ENCODE measurements at regions not wholly inside any gene's neighbourhood (a gene's known extent, or its start where the extent isn't known, plus 50 kb on each side); places are given as distances from the start of the nearest gene placed in this dataset.

DNA sequence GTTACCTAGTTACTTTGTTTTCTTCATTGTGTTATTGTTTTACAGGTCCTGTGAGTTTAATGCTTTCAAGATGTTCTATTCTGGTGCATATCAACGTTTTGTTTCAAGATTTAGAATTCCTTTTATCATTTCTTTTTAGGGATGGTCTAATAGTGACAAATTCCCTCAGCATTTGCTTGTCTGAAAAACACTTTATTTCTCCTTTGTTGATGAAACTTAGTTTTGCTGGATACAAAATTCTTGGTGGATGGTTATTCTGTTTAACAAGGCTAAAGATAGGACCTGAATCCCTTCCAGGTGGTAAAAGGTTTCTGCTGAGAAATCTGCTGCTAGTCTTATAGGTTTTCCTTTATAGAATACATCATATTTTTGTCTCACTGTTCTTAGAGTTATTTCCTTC lies 102.3 kb downstream of the RND3 start:
- intact Hi-C loops (cut with DNase I; ENCODE audit: low total_unique reads) = no loop called here
- TF ChIP-seq POLR2A (IDR thresholded peaks at IDR 0.05) (no peak), CTCF (IDR thresholded peaks at IDR 0.05) (no peak)
- no peak overlapping the region for H3K27ac ChIP-seq
- no peaks in the 10 kb centered on the region for H3K27me3 ChIP-seq
- DNase-seq = no peak
- no peak overlapping the region for H3K4me3 ChIP-seq
- no peaks in the 10 kb centered on the region for H3K4me1 ChIP-seq
- peaks cover 0 to 16% of the 10 kb centered on the region in 2 donors for H3K9me3 ChIP-seq
- H3K36me3 ChIP-seq = no peaks in the 10 kb centered on the region

DNA sequence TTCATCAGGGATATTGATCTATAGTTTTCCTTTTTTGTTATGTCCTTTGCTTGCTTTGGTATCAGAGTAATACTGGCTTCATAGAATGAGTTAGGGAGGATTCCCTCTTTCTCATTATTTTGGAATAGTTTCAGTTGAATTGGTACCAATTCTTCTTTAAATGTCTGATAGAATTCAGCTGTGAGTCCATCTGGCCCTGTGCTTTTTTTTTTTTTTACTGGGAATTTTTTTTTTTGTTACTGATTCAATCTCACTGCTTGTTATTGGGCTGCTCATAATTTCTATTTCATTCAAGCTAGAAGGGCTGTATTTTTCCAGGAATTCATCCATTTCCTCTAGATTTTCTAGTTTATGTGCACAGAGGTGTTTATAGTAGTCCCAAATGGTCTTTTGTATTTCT lies 103.9 kb downstream of the RND3 start:
- Histone ChIP-seq H3K4me1 (no peaks in the 10 kb centered on the region), H3K27me3 (no peaks in the 10 kb centered on the region), H3K4me3 (no peak overlapping the region), H3K36me3 (no peaks in the 10 kb centered on the region), H3K9me3 (peaks cover 0 to 16% of the 10 kb centered on the region in 2 donors), H3K27ac (no peak overlapping the region)
- intact Hi-C loops (cut with DNase I; ENCODE audit: low total_unique reads) = no loop called here
- no peak for TF ChIP-seq CTCF (IDR thresholded peaks at IDR 0.05)
- DNase-seq = no peak

GRCh38 chr2:150379166-150379565 lies 108.3 kb downstream of the RND3 start:
- no peaks in the 10 kb centered on the region for H3K4me1 ChIP-seq
- TF ChIP-seq CTCF (IDR thresholded peaks at IDR 0.05) (no peak), POLR2A (IDR thresholded peaks at IDR 0.05) (no peak)
- H3K36me3 ChIP-seq = no peaks in the 10 kb centered on the region
- H3K9me3 ChIP-seq = no peaks in the 10 kb centered on the region
- H3K27ac ChIP-seq = no peak overlapping the region
- no peak for DNase-seq
- intact Hi-C loops (cut with DNase I; ENCODE audit: low total_unique reads) = no loop called here
- H3K4me3 ChIP-seq = no peak overlapping the region
- H3K27me3 ChIP-seq = no peaks in the 10 kb centered on the region

DNA sequence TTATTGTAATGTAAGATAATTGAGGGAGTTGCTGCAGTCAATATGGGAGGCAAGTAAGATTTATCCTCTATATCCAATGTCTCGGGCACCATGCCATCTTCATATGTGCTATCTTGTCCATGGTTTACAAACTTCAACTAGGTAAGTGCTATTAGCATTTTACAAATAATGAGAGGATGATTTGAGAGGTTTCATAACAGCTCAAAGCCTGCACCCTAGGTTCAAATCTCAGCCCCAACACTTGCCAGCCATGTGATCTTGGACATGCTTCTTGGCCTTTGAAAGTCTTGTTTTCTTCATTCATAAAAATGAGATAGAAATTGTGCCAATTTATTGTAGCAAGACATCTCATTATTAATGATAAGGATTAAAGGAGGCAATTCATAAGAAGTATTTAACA lies 108.8 kb downstream of the RND3 start:
- H3K9me3 ChIP-seq = no peaks in the 10 kb centered on the region
- no peak for DNase-seq
- TF ChIP-seq CTCF (IDR thresholded peaks at IDR 0.05) (no peak), POLR2A (IDR thresholded peaks at IDR 0.05) (no peak)

GRCh38 chr2:150376553-150377335 lies 110.7 kb downstream of the RND3 start:
- intact Hi-C loops (cut with DNase I; ENCODE audit: low total_unique reads) = no loop called here
- Histone ChIP-seq H3K27me3 (no peaks in the 10 kb centered on the region), H3K4me3 (no peak overlapping the region), H3K4me1 (no peaks in the 10 kb centered on the region), H3K9me3 (no peaks in the 10 kb centered on the region), H3K36me3 (no peaks in the 10 kb centered on the region), H3K27ac (no peak overlapping the region)
- TF ChIP-seq CTCF (IDR thresholded peaks at IDR 0.05) (no peak), POLR2A (IDR thresholded peaks at IDR 0.05) (no peak)
- no peak for DNase-seq

More for the DNA sequence above, 108.8 kb downstream of the RND3 start:
- no peaks in the 10 kb centered on the region for H3K27me3 ChIP-seq
- intact Hi-C loops (cut with DNase I; ENCODE audit: low total_unique reads) = no loop called here
- H3K4me1 ChIP-seq = no peaks in the 10 kb centered on the region
- H3K4me3 ChIP-seq = no peak overlapping the region
- no peak overlapping the region for H3K27ac ChIP-seq
- H3K36me3 ChIP-seq = no peaks in the 10 kb centered on the region
